DOHH2 (cell line): ENCODE measurements at regions not wholly inside any gene's neighbourhood (a gene's known extent, or its start where the extent isn't known, plus 50 kb on each side); places are given as distances from the start of the nearest gene placed in this dataset.

Experiments used
- H3F3A ChIP-seq: fragments of 200-600 bp; sonication (generic), shearing (Covaris generic); 2 replicates; pipeline ENCODE4 v1.6.0; 2016; ENCODE audit warnings: antibody characterized with exemption, mild to moderate bottlenecking; ENCODE audit not compliant: control insufficient read depth, insufficient read depth
- H3K27ac ChIP-seq: fragments of 200-600 bp; sonication (generic); 2 replicates; pipeline ENCODE4 v1.5.1; 2014; ENCODE audit warnings: low read depth, mild to moderate bottlenecking, low read length, moderate library complexity
- H3K27me3 ChIP-seq: fragments of 200-600 bp; sonication (generic); 2 replicates; pipeline ENCODE4 v1.6.1; 2014; ENCODE audit warnings: mild to moderate bottlenecking, low read length, mixed read lengths; ENCODE audit not compliant: control insufficient read depth
- H3K36me3 ChIP-seq: fragments of 200-600 bp; sonication (generic); 2 replicates; pipeline ENCODE4 v1.6.1; 2014; ENCODE audit warnings: mild to moderate bottlenecking, low read length, moderate library complexity, mixed read lengths; ENCODE audit not compliant: control insufficient read depth
- H3K4me1 ChIP-seq: fragments of 200-600 bp; sonication (generic); 2 replicates; pipeline ENCODE4 v1.6.1; 2014; ENCODE audit warnings: mild to moderate bottlenecking, low read length, mixed read lengths; ENCODE audit not compliant: control insufficient read depth
- H3K4me2 ChIP-seq: fragments of 200-600 bp; sonication (generic); 2 replicates; pipeline ENCODE4 v1.6.0; 2014; ENCODE audit warnings: mild to moderate bottlenecking, low read length, moderate library complexity
- H3K4me3 ChIP-seq: fragments of 200-600 bp; sonication (generic); 2 replicates; pipeline ENCODE4 v1.5.1; 2014; ENCODE audit warnings: mild to moderate bottlenecking, low read length, mixed read lengths
- H3K79me2 ChIP-seq: fragments of 200-600 bp; sonication (generic); 2 replicates; pipeline ENCODE4 v1.6.1; 2014; ENCODE audit warnings: mild to moderate bottlenecking, low read length, mixed read lengths; ENCODE audit not compliant: control insufficient read depth
- H3K9me2 ChIP-seq: fragments of 200-600 bp; sonication (generic); replicated peaks from 2 replicates; pipeline ENCODE4 v1.6.1; 2014; ENCODE audit warnings: mild to moderate bottlenecking, low read length, mixed read lengths; ENCODE audit not compliant: control insufficient read depth
- H3K9me3 ChIP-seq: fragments of 200-600 bp; sonication (generic); 2 replicates; pipeline ENCODE4 v1.6.1; 2014; ENCODE audit warnings: antibody characterized with exemption, low read length, mixed read lengths; ENCODE audit not compliant: control insufficient read depth, insufficient read depth
- H4K20me1 ChIP-seq: fragments of 200-600 bp; sonication (generic); 2 replicates; pipeline ENCODE4 v1.6.0; 2014; ENCODE audit warnings: low read depth, mild to moderate bottlenecking, antibody characterized with exemption, low read length, moderate library complexity; ENCODE audit not compliant: control insufficient read depth, insufficient read depth
- EZH2phosphoT487 ChIP-seq: fragments of 200-600 bp; sonication (generic); IDR thresholded peaks from 2 replicates; pipeline ENCODE4 v1.6.1; 2017; ENCODE audit warnings: borderline replicate concordance, mild to moderate bottlenecking, antibody characterized with exemption, low read length, moderate library complexity, mixed read lengths
- TF ChIP-seq, protein P1 (sequence below): fragments of 200-600 bp; sonication (generic); IDR thresholded peaks from one replicate; pipeline ENCODE4 v1.5.1; 2014; ENCODE audit warnings: antibody characterized with exemption, mild to moderate bottlenecking, low read depth, low read length; ENCODE audit not compliant: poor library complexity, severe bottlenecking

DNA sequence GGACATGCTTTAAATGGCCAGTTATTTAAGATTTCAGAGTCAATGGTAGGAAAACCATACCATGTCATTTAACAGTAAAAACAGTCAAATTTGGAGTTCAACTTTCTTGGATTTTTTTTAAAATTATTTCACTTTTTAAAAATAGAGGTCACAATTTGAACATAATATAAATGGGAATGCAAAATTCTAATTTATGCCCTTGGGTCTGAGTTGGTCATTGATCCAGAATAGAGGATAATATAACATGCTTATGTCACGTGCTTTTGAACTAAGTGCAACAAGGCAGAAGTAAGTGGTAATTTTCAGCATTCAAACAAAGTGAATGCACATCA is 113.1 kb upstream of the SLC35F3 start:
- Histone ChIP-seq H4K20me1 (no peaks in the 10 kb centered on the region), H3K4me2 (no peak overlapping the region), H3K4me3 (no peak overlapping the region), H3K79me2 (no peaks in the 10 kb centered on the region), H3K9me3 (no peaks in the 10 kb centered on the region), H3K27ac (no peak overlapping the region), H3K36me3 (no peaks in the 10 kb centered on the region), H3K27me3 (no peaks in the 10 kb centered on the region), H3F3A (no peaks in the 10 kb centered on the region), H3K9me2 (no peaks in the 10 kb centered on the region), H3K4me1 (no peaks in the 10 kb centered on the region)
- no peak for TF ChIP-seq EZH2phosphoT487
- TF ChIP-seq, protein P1, sequence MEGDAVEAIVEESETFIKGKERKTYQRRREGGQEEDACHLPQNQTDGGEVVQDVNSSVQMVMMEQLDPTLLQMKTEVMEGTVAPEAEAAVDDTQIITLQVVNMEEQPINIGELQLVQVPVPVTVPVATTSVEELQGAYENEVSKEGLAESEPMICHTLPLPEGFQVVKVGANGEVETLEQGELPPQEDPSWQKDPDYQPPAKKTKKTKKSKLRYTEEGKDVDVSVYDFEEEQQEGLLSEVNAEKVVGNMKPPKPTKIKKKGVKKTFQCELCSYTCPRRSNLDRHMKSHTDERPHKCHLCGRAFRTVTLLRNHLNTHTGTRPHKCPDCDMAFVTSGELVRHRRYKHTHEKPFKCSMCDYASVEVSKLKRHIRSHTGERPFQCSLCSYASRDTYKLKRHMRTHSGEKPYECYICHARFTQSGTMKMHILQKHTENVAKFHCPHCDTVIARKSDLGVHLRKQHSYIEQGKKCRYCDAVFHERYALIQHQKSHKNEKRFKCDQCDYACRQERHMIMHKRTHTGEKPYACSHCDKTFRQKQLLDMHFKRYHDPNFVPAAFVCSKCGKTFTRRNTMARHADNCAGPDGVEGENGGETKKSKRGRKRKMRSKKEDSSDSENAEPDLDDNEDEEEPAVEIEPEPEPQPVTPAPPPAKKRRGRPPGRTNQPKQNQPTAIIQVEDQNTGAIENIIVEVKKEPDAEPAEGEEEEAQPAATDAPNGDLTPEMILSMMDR: no peak

DNA sequence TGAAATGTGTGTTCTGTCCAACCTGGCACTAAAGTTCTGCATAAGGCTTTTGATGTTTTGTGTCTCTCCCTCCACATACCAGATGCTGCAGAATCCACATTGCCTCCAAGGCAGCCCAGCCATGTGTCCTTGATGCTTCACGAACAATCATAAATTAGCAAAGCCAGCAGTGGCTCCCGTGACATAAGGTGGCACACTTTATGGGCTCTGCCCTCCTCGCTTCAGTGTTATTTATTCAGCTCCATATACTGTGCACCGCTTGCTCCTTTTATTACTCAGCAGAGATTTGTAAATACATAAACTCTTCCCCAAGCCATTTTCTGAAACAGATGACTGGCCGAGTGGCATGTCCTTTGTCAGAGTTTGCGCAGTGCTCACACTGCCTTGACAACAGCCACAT is 112.8 kb upstream of the SLC35F3 start:
- no peak overlapping the region for H3K4me2 ChIP-seq
- H4K20me1 ChIP-seq: no peaks in the 10 kb centered on the region
- H3K4me1 ChIP-seq: no peaks in the 10 kb centered on the region
- H3K27ac ChIP-seq: no peak overlapping the region
- H3K27me3 ChIP-seq: no peaks in the 10 kb centered on the region
- TF ChIP-seq EZH2phosphoT487: no peak
- TF ChIP-seq, protein P1: no peak
- H3K9me3 ChIP-seq: no peaks in the 10 kb centered on the region
- H3K9me2 ChIP-seq: no peaks in the 10 kb centered on the region
- no peak overlapping the region for H3K4me3 ChIP-seq
- no peaks in the 10 kb centered on the region for H3K79me2 ChIP-seq
- H3K36me3 ChIP-seq: no peaks in the 10 kb centered on the region
- H3F3A ChIP-seq: no peaks in the 10 kb centered on the region

DNA sequence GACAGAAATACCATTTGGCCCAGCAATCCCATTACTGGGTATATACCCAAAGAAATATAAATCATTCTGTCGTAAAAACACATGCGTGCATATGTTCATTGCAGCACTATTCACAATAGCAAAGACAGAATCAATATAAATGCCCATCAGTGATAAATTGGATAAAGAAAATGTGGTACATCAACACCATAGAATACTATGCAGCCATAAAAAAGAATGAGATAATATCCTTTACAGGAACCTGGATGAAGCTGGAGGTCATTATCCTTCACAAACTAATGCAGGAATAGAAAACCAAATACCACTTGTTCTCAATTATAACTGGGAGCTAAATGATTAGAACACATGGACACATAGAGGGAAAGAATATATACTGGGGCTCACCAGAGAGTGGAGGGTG is 109.6 kb upstream of the SLC35F3 start:
- no peak overlapping the region for H3K4me3 ChIP-seq
- H3K27ac ChIP-seq: no peak overlapping the region
- no peaks in the 10 kb centered on the region for H4K20me1 ChIP-seq
- no peaks in the 10 kb centered on the region for H3K4me1 ChIP-seq
- H3K36me3 ChIP-seq: no peaks in the 10 kb centered on the region
- TF ChIP-seq EZH2phosphoT487: no peak
- TF ChIP-seq, protein P1: no peak
- no peaks in the 10 kb centered on the region for H3K79me2 ChIP-seq
- H3K9me3 ChIP-seq: no peaks in the 10 kb centered on the region
- H3K4me2 ChIP-seq: no peak overlapping the region
- no peaks in the 10 kb centered on the region for H3F3A ChIP-seq
- no peaks in the 10 kb centered on the region for H3K9me2 ChIP-seq
- H3K27me3 ChIP-seq: no peaks in the 10 kb centered on the region

DNA sequence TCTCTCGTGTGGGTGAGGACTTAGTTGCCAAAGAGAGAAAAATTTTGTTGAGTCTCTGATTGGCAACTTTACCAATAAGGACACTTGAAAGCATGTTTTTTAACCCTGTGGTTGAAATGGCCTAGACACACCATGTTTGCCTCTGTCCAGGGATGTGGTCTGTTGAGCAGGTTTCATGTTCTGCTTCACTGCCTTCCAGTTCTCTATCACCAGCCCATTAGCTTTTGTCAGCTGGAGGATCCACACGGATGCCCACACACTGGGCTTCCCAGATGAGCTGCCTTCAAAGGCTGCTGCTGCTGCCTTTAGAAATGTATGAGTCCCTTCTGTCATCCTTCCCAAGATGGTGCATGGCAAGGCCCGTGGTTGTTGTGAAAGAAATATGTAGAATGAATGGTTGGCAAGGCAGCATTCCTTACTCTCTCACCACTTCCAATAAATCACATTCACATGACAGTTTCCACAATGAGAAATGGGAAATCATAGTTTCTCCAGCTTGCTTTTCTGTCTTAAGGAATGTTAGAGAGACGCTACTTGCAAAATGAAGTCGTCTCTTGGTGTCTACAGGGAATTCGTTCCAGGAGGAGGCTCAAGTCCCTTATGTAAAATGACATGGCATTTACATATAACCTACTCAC is 108.2 kb upstream of the SLC35F3 start:
- Histone ChIP-seq H3F3A (no peaks in the 10 kb centered on the region), H3K79me2 (no peaks in the 10 kb centered on the region), H3K36me3 (no peaks in the 10 kb centered on the region), H3K4me1 (no peaks in the 10 kb centered on the region), H3K27ac (no peak overlapping the region), H3K9me3 (no peaks in the 10 kb centered on the region), H3K4me2 (no peak overlapping the region), H3K9me2 (no peaks in the 10 kb centered on the region), H3K27me3 (no peaks in the 10 kb centered on the region), H4K20me1 (no peaks in the 10 kb centered on the region), H3K4me3 (no peak overlapping the region)
- TF ChIP-seq, protein P1: no peak
- no peak for TF ChIP-seq EZH2phosphoT487
